MM.1S (cell line): ENCODE measurements at regions not wholly inside any gene's neighbourhood (a gene's known extent, or its start where the extent isn't known, plus 50 kb on each side); places are given as distances from the start of the nearest gene placed in this dataset.

Source experiments
- DNase-seq: peaks from one replicate; pipeline ENCODE4 v3.0.0-alpha.2; 2015
- H2AFZ ChIP-seq: fragments of 300-600 bp; sonication (generic); 2 replicates; pipeline ENCODE4 v1.6.0; 2016; ENCODE audit warnings: antibody characterized with exemption, low read length
- H3F3A ChIP-seq: fragments of 300-600 bp; sonication (generic); 2 replicates; pipeline ENCODE4 v1.6.1; 2016; ENCODE audit warnings: mild to moderate bottlenecking, antibody characterized with exemption, low read length, moderate library complexity, mixed read lengths; ENCODE audit not compliant: insufficient read depth
- H3K27ac ChIP-seq: fragments of 300-600 bp; sonication (generic); 2 replicates; pipeline ENCODE4 v1.5.1; 2016; ENCODE audit warnings: mild to moderate bottlenecking, low read length
- H3K27me3 ChIP-seq: fragments of 300-600 bp; sonication (generic); replicated peaks from 2 replicates; pipeline ENCODE4 v1.6.0; 2016; ENCODE audit warnings: low read length; ENCODE audit not compliant: insufficient read depth
- H3K36me3 ChIP-seq: fragments of 300-600 bp; sonication (generic); replicated peaks from 2 replicates; pipeline ENCODE4 v1.6.1; 2016; ENCODE audit warnings: mild to moderate bottlenecking, low read length, mixed read lengths; ENCODE audit not compliant: insufficient read depth
- H3K4me1 ChIP-seq: fragments of 300-600 bp; sonication (generic); 2 replicates; pipeline ENCODE4 v1.6.1; 2016; ENCODE audit warnings: low read length, mixed read lengths
- H3K4me2 ChIP-seq: fragments of 300-600 bp; sonication (generic); 2 replicates; pipeline ENCODE4 v1.6.0; 2016; ENCODE audit warnings: low read depth, low read length
- H3K4me3 ChIP-seq: fragments of 300-600 bp; sonication (generic); 2 replicates; pipeline ENCODE4 v1.5.1; 2016; ENCODE audit warnings: low read length, mixed read lengths
- H3K79me2 ChIP-seq: fragments of 300-600 bp; sonication (generic); 2 replicates; pipeline ENCODE4 v1.6.1; 2016; ENCODE audit warnings: mixed run types, low read length, mixed read lengths
- H3K9ac ChIP-seq: fragments of 300-600 bp; sonication (generic); 2 replicates; pipeline ENCODE4 v1.6.1; 2016; ENCODE audit warnings: low read length, mixed read lengths
- H3K9me2 ChIP-seq: fragments of 300-600 bp; sonication (generic); replicated peaks from 2 replicates; pipeline ENCODE4 v1.6.1; 2016; ENCODE audit warnings: mild to moderate bottlenecking, low read length, mixed read lengths; ENCODE audit not compliant: insufficient read depth
- H3K9me3 ChIP-seq: fragments of 300-600 bp; sonication (generic); replicated peaks from 2 replicates; pipeline ENCODE4 v1.6.1; 2016; ENCODE audit warnings: mild to moderate bottlenecking, low read length, mixed read lengths; ENCODE audit not compliant: insufficient read depth
- H4K20me1 ChIP-seq: fragments of 300-600 bp; sonication (generic); 2 replicates; pipeline ENCODE4 v1.6.1; 2016; ENCODE audit warnings: mild to moderate bottlenecking, low read length, moderate library complexity, mixed read lengths; ENCODE audit not compliant: insufficient read depth
- EZH2 ChIP-seq: fragments of 300-600 bp; sonication (generic); optimal IDR thresholded peaks from 2 replicates; pipeline ENCODE3; 2017; ENCODE audit warnings: low read depth, mild to moderate bottlenecking, antibody characterized with exemption, low read length, mixed read lengths
- EZH2phosphoT487 ChIP-seq: fragments of 300-600 bp; sonication (generic); IDR thresholded peaks from 2 replicates; pipeline ENCODE4 v1.6.1; 2018; ENCODE audit warnings: antibody characterized with exemption, low read length
- TF ChIP-seq, protein P1 (sequence below): fragments of 300-600 bp; sonication (generic); IDR thresholded peaks from 2 replicates; pipeline ENCODE4 v1.5.1; 2016; ENCODE audit warnings: antibody characterized with exemption, low read length, mixed read lengths

DNA sequence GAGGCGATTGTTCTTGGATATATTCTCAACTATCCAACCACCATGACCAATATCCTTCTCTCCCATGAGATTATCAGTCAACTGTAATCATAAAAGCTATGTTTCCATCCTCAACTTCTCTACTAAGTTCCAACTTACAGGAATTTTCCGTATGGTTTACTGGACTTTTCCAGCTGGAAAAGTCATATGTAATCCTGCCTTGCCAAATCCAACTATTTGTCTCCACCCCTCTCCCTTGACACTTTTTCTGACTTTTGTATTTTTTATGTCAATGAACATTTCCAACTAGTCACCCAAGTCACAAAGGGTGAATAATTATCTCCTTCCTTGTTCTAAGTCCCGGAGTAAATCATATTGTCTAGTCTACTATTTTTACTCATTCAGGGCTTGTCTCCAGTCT lies 293.1 kb downstream of the USP25 start:
- no peak overlapping the region for H3K4me2 ChIP-seq
- no peaks in the 10 kb centered on the region for H3K27me3 ChIP-seq
- DNase-seq, result no peak
- no peak overlapping the region for H3K9ac ChIP-seq
- no peak overlapping the region for H2AFZ ChIP-seq
- H3K79me2 ChIP-seq, result no peaks in the 10 kb centered on the region
- H3F3A ChIP-seq, result no peaks in the 10 kb centered on the region
- H4K20me1 ChIP-seq, result no peaks in the 10 kb centered on the region
- TF ChIP-seq EZH2, result no peak
- H3K4me1 ChIP-seq, result no peaks in the 10 kb centered on the region
- H3K27ac ChIP-seq, result no peak overlapping the region
- no peak overlapping the region for H3K4me3 ChIP-seq
- no peaks in the 10 kb centered on the region for H3K36me3 ChIP-seq
- no peaks in the 10 kb centered on the region for H3K9me2 ChIP-seq
- no peaks in the 10 kb centered on the region for H3K9me3 ChIP-seq

DNA sequence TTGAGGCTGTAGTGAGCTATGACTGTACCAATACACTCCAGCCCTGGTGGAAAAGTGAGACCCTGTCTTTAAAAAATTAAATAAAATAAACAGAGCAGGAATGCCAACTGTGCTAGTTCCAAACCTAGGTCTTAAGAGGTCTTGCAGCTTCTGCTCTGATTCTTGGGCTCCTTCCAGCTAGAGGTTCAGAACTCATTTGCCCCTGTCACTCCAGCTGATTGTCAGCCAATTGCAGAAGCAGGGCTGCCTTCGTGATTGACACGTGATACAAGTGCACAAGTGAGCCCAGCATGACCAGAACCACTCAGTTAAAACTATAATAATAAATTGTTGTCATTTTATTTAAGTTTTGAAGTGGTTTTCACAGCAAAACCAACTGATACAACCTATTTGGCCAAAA lies 298.4 kb downstream of the USP25 start:
- H3K36me3 ChIP-seq, result no peaks in the 10 kb centered on the region
- no peaks in the 10 kb centered on the region for H3K4me1 ChIP-seq
- DNase-seq, result no peak
- no peaks in the 10 kb centered on the region for H3F3A ChIP-seq
- no peak overlapping the region for H3K9ac ChIP-seq
- TF ChIP-seq, protein P1, sequence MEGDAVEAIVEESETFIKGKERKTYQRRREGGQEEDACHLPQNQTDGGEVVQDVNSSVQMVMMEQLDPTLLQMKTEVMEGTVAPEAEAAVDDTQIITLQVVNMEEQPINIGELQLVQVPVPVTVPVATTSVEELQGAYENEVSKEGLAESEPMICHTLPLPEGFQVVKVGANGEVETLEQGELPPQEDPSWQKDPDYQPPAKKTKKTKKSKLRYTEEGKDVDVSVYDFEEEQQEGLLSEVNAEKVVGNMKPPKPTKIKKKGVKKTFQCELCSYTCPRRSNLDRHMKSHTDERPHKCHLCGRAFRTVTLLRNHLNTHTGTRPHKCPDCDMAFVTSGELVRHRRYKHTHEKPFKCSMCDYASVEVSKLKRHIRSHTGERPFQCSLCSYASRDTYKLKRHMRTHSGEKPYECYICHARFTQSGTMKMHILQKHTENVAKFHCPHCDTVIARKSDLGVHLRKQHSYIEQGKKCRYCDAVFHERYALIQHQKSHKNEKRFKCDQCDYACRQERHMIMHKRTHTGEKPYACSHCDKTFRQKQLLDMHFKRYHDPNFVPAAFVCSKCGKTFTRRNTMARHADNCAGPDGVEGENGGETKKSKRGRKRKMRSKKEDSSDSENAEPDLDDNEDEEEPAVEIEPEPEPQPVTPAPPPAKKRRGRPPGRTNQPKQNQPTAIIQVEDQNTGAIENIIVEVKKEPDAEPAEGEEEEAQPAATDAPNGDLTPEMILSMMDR, result no peak
- TF ChIP-seq EZH2 (no peak), EZH2phosphoT487 (no peak)
- H3K79me2 ChIP-seq, result no peaks in the 10 kb centered on the region
- H3K4me3 ChIP-seq, result no peak overlapping the region
- no peaks in the 10 kb centered on the region for H4K20me1 ChIP-seq
- no peak overlapping the region for H2AFZ ChIP-seq
- no peaks in the 10 kb centered on the region for H3K27me3 ChIP-seq
- H3K9me2 ChIP-seq, result no peaks in the 10 kb centered on the region
- H3K27ac ChIP-seq, result no peak overlapping the region
- H3K9me3 ChIP-seq, result no peaks in the 10 kb centered on the region
- no peak overlapping the region for H3K4me2 ChIP-seq

DNA sequence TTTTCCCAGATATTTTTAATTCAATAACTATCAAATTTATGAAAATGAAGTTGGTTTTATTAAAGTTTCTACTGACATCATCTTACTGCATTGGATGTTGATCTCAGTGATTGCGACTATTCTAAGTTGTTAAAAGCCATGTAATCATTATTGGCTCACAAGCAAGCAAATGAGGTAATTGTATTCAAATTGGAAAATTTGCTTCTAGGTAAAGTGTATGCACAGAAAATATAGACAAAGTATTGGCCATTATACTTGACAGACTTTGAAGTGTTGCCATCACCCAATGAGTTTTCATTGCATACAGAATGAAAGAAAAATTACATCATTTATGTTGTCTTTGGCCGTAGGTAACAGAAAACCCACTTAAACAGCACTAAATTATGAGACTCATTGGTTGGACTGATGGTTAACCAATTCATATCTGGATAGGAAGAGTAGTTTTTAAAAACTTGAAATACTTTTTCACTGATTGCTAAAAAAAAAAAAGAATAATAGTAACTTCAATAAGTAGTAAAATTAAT lies 299.2 kb downstream of the USP25 start:
- Histone ChIP-seq H3K9ac (no peak overlapping the region), H3K27me3 (no peaks in the 10 kb centered on the region), H3K27ac (no peak overlapping the region), H3K79me2 (no peaks in the 10 kb centered on the region), H3K9me3 (no peaks in the 10 kb centered on the region), H4K20me1 (no peaks in the 10 kb centered on the region), H3F3A (no peaks in the 10 kb centered on the region), H3K36me3 (no peaks in the 10 kb centered on the region), H3K4me2 (no peak overlapping the region), H2AFZ (no peak overlapping the region), H3K4me1 (no peaks in the 10 kb centered on the region), H3K9me2 (no peaks in the 10 kb centered on the region), H3K4me3 (no peak overlapping the region)
- no peak for DNase-seq
- TF ChIP-seq EZH2, result no peak
- TF ChIP-seq, protein P1, result no peak
- no peak for TF ChIP-seq EZH2phosphoT487

DNA sequence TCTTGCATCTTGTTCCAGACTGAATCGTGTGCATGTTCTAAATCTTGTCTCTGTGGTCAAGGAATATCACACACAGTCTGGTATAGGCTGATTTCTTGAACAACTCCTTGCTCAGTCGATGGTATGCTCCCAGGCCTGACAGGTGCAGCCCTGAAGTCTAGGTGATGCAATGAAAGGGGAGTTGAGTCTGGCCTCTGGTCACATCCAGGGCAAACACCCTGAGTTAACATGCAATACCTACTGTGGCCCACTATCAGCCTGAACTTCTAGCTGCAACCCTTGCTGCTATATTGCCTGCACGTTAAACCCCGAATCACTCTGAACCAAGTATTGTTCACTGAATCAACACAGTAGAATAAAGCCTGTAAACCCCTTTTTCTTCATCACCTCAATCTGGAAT lies 303.4 kb downstream of the USP25 start:
- H3K27ac ChIP-seq, result no peak overlapping the region
- no peak overlapping the region for H3K4me2 ChIP-seq
- H3K9me3 ChIP-seq, result no peaks in the 10 kb centered on the region
- H4K20me1 ChIP-seq, result no peaks in the 10 kb centered on the region
- no peak overlapping the region for H3K9ac ChIP-seq
- no peaks in the 10 kb centered on the region for H3K79me2 ChIP-seq
- H3K4me3 ChIP-seq, result no peak overlapping the region
- no peak overlapping the region for H2AFZ ChIP-seq
- DNase-seq, result no peak
- H3K4me1 ChIP-seq, result no peaks in the 10 kb centered on the region
- TF ChIP-seq EZH2 (no peak), EZH2phosphoT487 (no peak)
- TF ChIP-seq, protein P1, result no peak
- no peaks in the 10 kb centered on the region for H3K36me3 ChIP-seq
- no peaks in the 10 kb centered on the region for H3F3A ChIP-seq
- H3K27me3 ChIP-seq, result no peaks in the 10 kb centered on the region
- H3K9me2 ChIP-seq, result no peaks in the 10 kb centered on the region
